Mucosa of rectum (tissue), 2 donors: ENCODE measurements at regions not wholly inside any gene's neighbourhood (a gene's known extent, or its start where the extent isn't known, plus 50 kb on each side); places are given as distances from the start of the nearest gene placed in this dataset.
"Not testable (repeated sequence)": the region's sequence is repeated elsewhere in the genome, so short reads cannot be mapped to it uniquely, and the experiment has no call there.

Source experiments
- H3K27ac ChIP-seq, 2 donors: one replicate each; pipeline ENCODE4 v1.7.0; 2013; ENCODE audit warnings: inconsistent platforms in 2 of 2, low read depth in 2 of 2, low read length in 2 of 2
- H3K27me3 ChIP-seq, 2 donors: one replicate each; pipeline ENCODE4 v1.7.0; 2013; ENCODE audit warnings: low read length in 2 of 2; ENCODE audit not compliant: control insufficient read depth in 2 of 2, insufficient read depth in 2 of 2
- H3K36me3 ChIP-seq, 2 donors: one replicate each; pipeline ENCODE4 v1.7.0; 2013; ENCODE audit warnings: low read length in 2 of 2; ENCODE audit not compliant: control insufficient read depth in 2 of 2, insufficient read depth in 2 of 2
- H3K4me1 ChIP-seq, 2 donors: one replicate each; pipeline ENCODE4 v1.7.0; 2013; ENCODE audit warnings: low read length in 2 of 2, mild to moderate bottlenecking in 1 of 2; ENCODE audit not compliant: control insufficient read depth in 2 of 2, insufficient read depth in 2 of 2
- H3K4me3 ChIP-seq, 2 donors: one replicate each; pipeline ENCODE4 v1.7.0; 2013; ENCODE audit warnings: low read length in 2 of 2
- H3K9ac ChIP-seq, 2 donors: one replicate each; pipeline ENCODE4 v1.7.0; 2013; ENCODE audit warnings: low read length in 2 of 2, low read depth in 1 of 2, mild to moderate bottlenecking in 1 of 2
- H3K9me3 ChIP-seq, 2 donors: one replicate each; pipeline ENCODE4 v1.7.0; 2013; ENCODE audit warnings: low read length in 2 of 2; ENCODE audit not compliant: control insufficient read depth in 2 of 2
- donor health status: healthy.
- donor health status: Normal muscosa, but diverticular disease.

DNA sequence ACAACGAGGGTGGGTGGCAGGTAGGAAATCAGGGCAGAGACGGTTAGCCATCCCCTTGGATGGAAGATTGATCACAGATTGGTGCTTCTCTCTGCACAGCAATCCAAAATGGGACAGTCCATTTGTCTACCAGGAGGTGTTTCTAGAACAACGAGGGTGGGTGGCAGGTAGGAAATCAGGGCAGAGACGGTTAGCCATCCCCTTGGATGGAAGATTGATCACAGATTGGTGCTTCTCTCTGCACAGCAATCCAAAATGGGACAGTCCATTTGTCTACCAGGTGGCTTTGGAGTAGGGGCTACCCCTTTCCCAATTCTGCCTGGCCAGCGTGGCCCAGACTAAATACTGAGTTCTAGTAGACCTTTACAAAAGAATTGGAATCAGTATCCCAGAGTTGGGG is 452.3 kb downstream of the CD83 start:
- not testable (repeated sequence) for H3K4me3 ChIP-seq, H3K4me1 ChIP-seq, H3K27ac ChIP-seq, H3K9me3 ChIP-seq, H3K27me3 ChIP-seq, H3K9ac ChIP-seq, H3K36me3 ChIP-seq

- H3K4me3 ChIP-seq, result no peak overlapping the region
- no peak overlapping the region for H3K9ac ChIP-seq
- no peaks in the 10 kb centered on the region for H3K27me3 ChIP-seq
- no peaks in the 10 kb centered on the region for H3K9me3 ChIP-seq
- no peaks in the 10 kb centered on the region for H3K36me3 ChIP-seq
- H3K27ac ChIP-seq, result no peak overlapping the region
- no peaks in the 10 kb centered on the region for H3K4me1 ChIP-seq
Observed at GRCh38 chr6:14571001-14571400, 453.4 kb downstream of the CD83 start.

GRCh38 chr6:14571746-14572145 is 454.2 kb downstream of the CD83 start:
- H3K27me3 ChIP-seq, result no peaks in the 10 kb centered on the region
- H3K36me3 ChIP-seq, result no peaks in the 10 kb centered on the region
- no peaks in the 10 kb centered on the region for H3K4me1 ChIP-seq
- H3K27ac ChIP-seq, result no peak overlapping the region
- H3K4me3 ChIP-seq, result no peak overlapping the region
- H3K9me3 ChIP-seq, result no peaks in the 10 kb centered on the region
- H3K9ac ChIP-seq, result no peak overlapping the region

- Histone ChIP-seq H3K4me3 (no peak overlapping the region), H3K27ac (no peak overlapping the region), H3K4me1 (no peaks in the 10 kb centered on the region), H3K36me3 (no peaks in the 10 kb centered on the region), H3K27me3 (no peaks in the 10 kb centered on the region), H3K9me3 (no peaks in the 10 kb centered on the region), H3K9ac (no peak overlapping the region)
Observed at GRCh38 chr6:14573267-14573666, 455.7 kb downstream of the CD83 start.

DNA sequence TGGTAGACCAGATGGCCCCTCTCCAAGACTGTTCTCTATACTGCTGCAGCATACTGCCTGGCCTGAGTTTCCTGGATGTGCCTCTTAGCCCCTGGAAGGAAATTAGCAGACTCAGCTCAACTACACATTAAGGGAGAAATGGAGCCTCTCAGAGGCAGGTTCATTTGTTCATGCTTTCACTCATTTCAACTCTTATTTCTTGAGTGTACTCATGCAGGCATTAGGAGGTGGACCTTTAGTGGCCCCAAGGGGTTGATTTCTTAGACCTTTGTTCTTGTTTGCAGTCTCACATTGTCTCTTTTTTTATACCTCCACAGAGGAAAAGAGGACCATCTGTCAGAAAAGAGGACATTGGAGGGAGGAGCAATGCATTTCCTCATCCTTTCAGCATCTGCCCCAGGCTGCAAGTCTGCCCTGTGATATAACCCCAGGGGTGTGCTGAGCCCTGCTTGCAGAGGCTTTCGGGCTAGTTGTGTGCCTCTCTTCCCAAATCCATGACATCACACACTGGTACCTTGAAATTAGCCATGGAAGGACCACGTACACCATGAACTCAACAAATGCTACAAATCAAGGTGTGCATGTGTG is 456.2 kb downstream of the CD83 start:
- H3K27me3 ChIP-seq, result no peaks in the 10 kb centered on the region
- H3K4me1 ChIP-seq, result no peaks in the 10 kb centered on the region
- no peaks in the 10 kb centered on the region for H3K36me3 ChIP-seq
- H3K27ac ChIP-seq, result no peak overlapping the region
- no peaks in the 10 kb centered on the region for H3K9me3 ChIP-seq
- H3K4me3 ChIP-seq, result no peak overlapping the region
- no peak overlapping the region for H3K9ac ChIP-seq

GRCh38 chr6:14575961-14576360 is 458.4 kb downstream of the CD83 start:
- no peak overlapping the region for H3K9ac ChIP-seq
- no peaks in the 10 kb centered on the region for H3K27me3 ChIP-seq
- no peaks in the 10 kb centered on the region for H3K4me1 ChIP-seq
- H3K4me3 ChIP-seq, result no peak overlapping the region
- no peaks in the 10 kb centered on the region for H3K36me3 ChIP-seq
- no peaks in the 10 kb centered on the region for H3K9me3 ChIP-seq
- no peak overlapping the region for H3K27ac ChIP-seq

DNA sequence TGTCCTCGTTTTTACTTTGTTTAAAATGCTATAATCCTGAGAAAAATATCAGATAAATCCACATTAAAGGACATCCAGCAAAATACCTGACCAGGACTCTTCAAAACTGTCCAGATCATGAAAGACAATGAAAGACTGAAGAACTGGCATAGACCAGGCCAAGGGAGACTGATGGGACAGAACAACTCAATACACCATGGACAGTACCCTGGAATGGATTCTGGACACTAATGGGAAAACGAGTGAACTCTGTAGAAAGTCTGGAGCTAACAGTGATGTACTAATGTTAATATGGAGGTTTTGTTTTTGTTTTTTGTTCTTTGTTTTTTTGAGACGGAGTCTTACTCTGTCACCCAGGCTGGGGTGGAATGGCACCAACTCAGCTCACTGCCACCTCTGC is 461.4 kb downstream of the CD83 start:
- Histone ChIP-seq H3K27me3 (no peaks in the 10 kb centered on the region), H3K4me3 (no peak overlapping the region), H3K27ac (no peak overlapping the region), H3K9ac (no peak overlapping the region), H3K4me1 (no peaks in the 10 kb centered on the region), H3K36me3 (no peaks in the 10 kb centered on the region), H3K9me3 (no peaks in the 10 kb centered on the region)

DNA sequence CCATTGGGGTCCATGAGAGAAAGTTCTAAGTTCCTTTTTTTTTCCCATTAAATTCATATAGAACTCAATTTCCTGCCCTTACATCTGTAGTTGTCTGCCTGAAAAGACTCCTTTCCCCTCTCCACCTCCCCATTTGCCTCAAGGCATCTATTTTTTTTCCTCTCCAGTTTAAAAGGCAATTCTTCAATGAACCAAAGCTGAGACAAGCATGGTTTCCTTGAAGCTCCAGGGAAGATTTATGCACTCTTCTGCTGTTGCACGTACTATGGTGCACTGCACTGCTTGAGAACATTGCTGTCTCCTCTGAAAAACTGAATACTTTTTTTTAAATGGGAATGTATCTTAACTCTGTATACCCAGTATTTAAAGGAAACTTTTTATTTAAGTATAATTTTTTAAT is 465.2 kb downstream of the CD83 start:
- no peak overlapping the region for H3K9ac ChIP-seq
- no peaks in the 10 kb centered on the region for H3K36me3 ChIP-seq
- H3K27ac ChIP-seq, result no peak overlapping the region
- H3K27me3 ChIP-seq, result no peaks in the 10 kb centered on the region
- no peaks in the 10 kb centered on the region for H3K4me1 ChIP-seq
- no peaks in the 10 kb centered on the region for H3K9me3 ChIP-seq
- no peak overlapping the region for H3K4me3 ChIP-seq

DNA sequence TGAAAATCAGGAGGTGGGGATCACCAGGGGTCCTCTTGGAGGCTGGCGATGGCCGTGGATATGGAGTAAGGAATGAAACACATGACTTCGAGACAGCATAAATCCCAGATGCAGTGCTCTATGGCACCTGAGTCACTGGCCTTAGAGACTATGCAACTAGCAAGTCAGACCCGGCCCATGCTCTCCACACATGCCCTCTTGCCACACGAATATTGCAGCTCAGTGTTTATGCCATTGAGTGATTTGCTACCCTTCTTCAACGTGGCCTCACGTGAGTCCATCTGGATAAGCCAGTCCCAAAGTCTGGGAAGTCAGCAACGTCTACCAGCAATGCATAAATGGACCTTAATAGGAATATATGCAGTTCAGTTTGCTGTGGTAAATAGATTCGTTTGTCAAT is 466.3 kb downstream of the CD83 start:
- no peak overlapping the region for H3K27ac ChIP-seq
- no peaks in the 10 kb centered on the region for H3K9me3 ChIP-seq
- H3K27me3 ChIP-seq, result no peaks in the 10 kb centered on the region
- no peaks in the 10 kb centered on the region for H3K36me3 ChIP-seq
- H3K9ac ChIP-seq, result no peak overlapping the region
- no peaks in the 10 kb centered on the region for H3K4me1 ChIP-seq
- H3K4me3 ChIP-seq, result no peak overlapping the region

DNA sequence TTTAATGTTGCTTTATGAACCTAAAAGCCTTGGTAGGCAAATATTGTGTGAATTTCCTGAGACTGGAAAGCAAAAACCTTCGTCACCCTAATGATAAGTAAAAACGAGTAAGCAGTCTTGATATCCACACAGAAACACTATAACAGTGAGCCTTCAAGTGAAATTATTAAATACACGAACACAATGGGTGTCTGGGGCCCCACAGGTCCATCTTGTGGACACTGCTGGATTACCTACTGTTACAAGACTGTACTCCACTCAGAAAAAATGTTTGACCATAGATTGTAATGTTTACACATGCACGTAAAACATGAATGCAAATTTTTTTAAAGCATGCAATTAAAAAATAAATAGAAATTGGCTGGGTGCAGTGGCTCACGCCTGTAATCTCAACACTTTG is 466.9 kb downstream of the CD83 start:
- Histone ChIP-seq H3K4me3 (no peak overlapping the region), H3K27ac (no peak overlapping the region), H3K9ac (no peak overlapping the region), H3K27me3 (no peaks in the 10 kb centered on the region), H3K36me3 (no peaks in the 10 kb centered on the region), H3K9me3 (no peaks in the 10 kb centered on the region), H3K4me1 (no peaks in the 10 kb centered on the region)

- no peak overlapping the region for H3K27ac ChIP-seq
- no peaks in the 10 kb centered on the region for H3K27me3 ChIP-seq
- no peaks in the 10 kb centered on the region for H3K36me3 ChIP-seq
- no peaks in the 10 kb centered on the region for H3K4me1 ChIP-seq
- H3K9me3 ChIP-seq, result no peaks in the 10 kb centered on the region
- H3K4me3 ChIP-seq, result no peak overlapping the region
- no peak overlapping the region for H3K9ac ChIP-seq
Observed at GRCh38 chr6:14585689-14586088, 468.1 kb downstream of the CD83 start.
